Testis (tissue), 2 donors: ENCODE measurements at regions not wholly inside any gene's neighbourhood (a gene's known extent, or its start where the extent isn't known, plus 50 kb on each side); places are given as distances from the start of the nearest gene placed in this dataset.

Source experiments
- DNase-seq: peaks from one replicate; pipeline ENCODE4 v3.0.0-alpha.2; 2019
- H3K27ac ChIP-seq, 2 donors: fragments of 200-600 bp; sonication (generic); one replicate each; pipeline ENCODE4 v1.5.1; 2019
- H3K27me3 ChIP-seq: fragments of 200-600 bp; sonication (generic); one replicate; pipeline ENCODE4 v1.5.1; 2019
- H3K36me3 ChIP-seq: fragments of 200-600 bp; sonication (generic); one replicate; pipeline ENCODE4 v1.5.1; 2017; ENCODE audit warnings: low read depth; ENCODE audit errors: missing control alignments
- H3K4me1 ChIP-seq: fragments of 200-600 bp; sonication (generic); one replicate; pipeline ENCODE4 v1.5.1; 2019
- H3K4me3 ChIP-seq, 2 donors: fragments of 200-600 bp; sonication (generic); one replicate each; pipeline ENCODE4 v1.5.1; 2017 to 2019
- H3K9me3 ChIP-seq: fragments of 200-600 bp; sonication (generic); one replicate; pipeline ENCODE4 v1.5.1; 2017
- POLR2A ChIP-seq: fragments of 450-650 bp; IDR thresholded peaks from one replicate; pipeline ENCODE4 v1.6.1; 2017; ENCODE audit warnings: antibody characterized with exemption, mild to moderate bottlenecking, moderate library complexity
- WGBS, 2 donors: methylation state at CpG; one replicate each; pipeline ENCODE4 v1.1.5; 2018; 5-methylcytosine and 5-hydroxymethylcytosine counted together
- intact Hi-C: fragments of 100-400 bp; cut with DNase I; formaldehyde crosslinking; loops from one replicate; pipeline ENCODE4 v1.15.1; 2023; ENCODE audit warnings: low total_unique reads
- TF ChIP-seq, protein P1 (sequence below), 3 experiments: fragments of 450-650 bp in 2 of 3; fragments of 200-600 bp in 1 of 3; sonication (generic) in 1 of 3; IDR thresholded peaks; one replicate each; pipeline ENCODE4 v1.5.1; 2016 to 2019; ENCODE audit warnings: antibody characterized with exemption in 3 of 3, mild to moderate bottlenecking in 2 of 3, moderate library complexity in 1 of 3

DNA sequence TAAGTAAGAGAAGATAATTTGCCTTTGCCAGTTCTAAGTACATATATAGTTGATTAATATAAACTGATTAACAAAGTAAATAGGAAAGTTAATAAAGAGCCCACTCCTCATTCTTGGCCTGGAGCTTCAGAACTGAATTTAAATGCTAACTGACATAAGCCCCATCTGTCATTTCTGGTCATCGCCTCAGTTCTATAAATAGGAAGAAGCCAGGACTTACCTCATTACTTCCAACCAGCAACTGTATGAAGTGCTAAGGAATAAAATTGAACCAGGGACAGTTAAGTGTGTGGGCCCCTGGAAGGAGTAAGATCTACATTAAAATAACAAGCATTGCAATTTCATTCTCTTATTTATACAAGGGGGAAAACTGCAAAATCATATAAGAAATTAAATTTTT is 52.0 kb upstream of the PDLIM5 start:
- H3K9me3 ChIP-seq, result no peaks in the 10 kb centered on the region
- no peaks in the 10 kb centered on the region for H3K4me1 ChIP-seq
- H3K27me3 ChIP-seq, result no peaks in the 10 kb centered on the region
- H3K36me3 ChIP-seq, result no peaks in the 10 kb centered on the region
- DNase-seq, result no peak
- whole genome bisulfite sequencing, 2 donors, result 90 to 100% methylated on average over 1 of the region's 1 CpG
- no peak overlapping the region for H3K4me3 ChIP-seq
- H3K27ac ChIP-seq, result no peak overlapping the region
- TF ChIP-seq, protein P1, sequence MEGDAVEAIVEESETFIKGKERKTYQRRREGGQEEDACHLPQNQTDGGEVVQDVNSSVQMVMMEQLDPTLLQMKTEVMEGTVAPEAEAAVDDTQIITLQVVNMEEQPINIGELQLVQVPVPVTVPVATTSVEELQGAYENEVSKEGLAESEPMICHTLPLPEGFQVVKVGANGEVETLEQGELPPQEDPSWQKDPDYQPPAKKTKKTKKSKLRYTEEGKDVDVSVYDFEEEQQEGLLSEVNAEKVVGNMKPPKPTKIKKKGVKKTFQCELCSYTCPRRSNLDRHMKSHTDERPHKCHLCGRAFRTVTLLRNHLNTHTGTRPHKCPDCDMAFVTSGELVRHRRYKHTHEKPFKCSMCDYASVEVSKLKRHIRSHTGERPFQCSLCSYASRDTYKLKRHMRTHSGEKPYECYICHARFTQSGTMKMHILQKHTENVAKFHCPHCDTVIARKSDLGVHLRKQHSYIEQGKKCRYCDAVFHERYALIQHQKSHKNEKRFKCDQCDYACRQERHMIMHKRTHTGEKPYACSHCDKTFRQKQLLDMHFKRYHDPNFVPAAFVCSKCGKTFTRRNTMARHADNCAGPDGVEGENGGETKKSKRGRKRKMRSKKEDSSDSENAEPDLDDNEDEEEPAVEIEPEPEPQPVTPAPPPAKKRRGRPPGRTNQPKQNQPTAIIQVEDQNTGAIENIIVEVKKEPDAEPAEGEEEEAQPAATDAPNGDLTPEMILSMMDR (IDR thresholded peaks at IDR 0.05), result no peak
- no peak for TF ChIP-seq POLR2A
- intact Hi-C loops, result loop anchor here (10.0 kb wide), 1 partner anchor 195 kb away; no protein-coding TSS in a partner anchor

DNA sequence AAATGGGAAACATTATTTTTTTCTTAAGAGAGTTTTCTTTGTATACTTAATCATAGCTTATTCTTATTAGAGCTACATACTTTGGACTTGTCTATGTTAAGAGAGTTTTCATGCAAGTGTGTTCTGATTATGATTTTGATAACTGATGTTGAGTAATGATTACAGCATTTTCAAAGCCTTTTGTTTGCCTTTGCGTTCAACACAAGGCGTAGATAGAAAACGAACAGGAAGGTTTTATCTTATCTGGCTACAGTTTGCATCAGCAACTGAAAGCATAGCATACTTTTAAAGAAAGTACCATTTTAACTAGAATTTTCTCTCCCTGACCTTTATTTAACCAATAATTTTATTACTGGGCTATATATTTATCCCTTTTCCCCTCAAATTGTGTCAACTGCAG is 51.6 kb upstream of the PDLIM5 start:
- Histone ChIP-seq H3K27me3 (no peaks in the 10 kb centered on the region), H3K4me1 (no peaks in the 10 kb centered on the region), H3K36me3 (no peaks in the 10 kb centered on the region), H3K27ac (no peak overlapping the region), H3K9me3 (no peaks in the 10 kb centered on the region), H3K4me3 (no peak overlapping the region)
- DNase-seq, result no peak
- WGBS, 2 donors, result 72 to 89% methylated on average over 3 of the region's 3 CpGs
- intact Hi-C loops, result loop anchor here (10.0 kb wide), 1 partner anchor 195 kb away; no protein-coding TSS in a partner anchor
- TF ChIP-seq, protein P1 (IDR thresholded peaks at IDR 0.05), result no peak
- TF ChIP-seq POLR2A, result no peak
